LNCaP clone FGC (cell line): ENCODE measurements at regions not wholly inside any gene's neighbourhood (a gene's known extent, or its start where the extent isn't known, plus 50 kb on each side); places are given as distances from the start of the nearest gene placed in this dataset.
"Not testable (repeated sequence)": the region's sequence is repeated elsewhere in the genome, so short reads cannot be mapped to it uniquely, and the experiment has no call there.

Source experiments
- DNase-seq: peaks from one replicate; pipeline ENCODE4 v3.0.0-alpha.2; 2011; ENCODE audit warnings: low read depth
- H3K4me3 ChIP-seq: 2 replicates; pipeline ENCODE4 v1.5.1; 2011; ENCODE audit warnings: mild to moderate bottlenecking, low read depth, low read length, control low read depth
- TF ChIP-seq, protein P1 (sequence below): IDR thresholded peaks from 2 replicates; pipeline ENCODE4 v1.5.1; 2012; ENCODE audit warnings: mild to moderate bottlenecking; ENCODE audit not compliant: control insufficient read depth, insufficient read depth; ENCODE audit errors: extremely low read depth

DNA sequence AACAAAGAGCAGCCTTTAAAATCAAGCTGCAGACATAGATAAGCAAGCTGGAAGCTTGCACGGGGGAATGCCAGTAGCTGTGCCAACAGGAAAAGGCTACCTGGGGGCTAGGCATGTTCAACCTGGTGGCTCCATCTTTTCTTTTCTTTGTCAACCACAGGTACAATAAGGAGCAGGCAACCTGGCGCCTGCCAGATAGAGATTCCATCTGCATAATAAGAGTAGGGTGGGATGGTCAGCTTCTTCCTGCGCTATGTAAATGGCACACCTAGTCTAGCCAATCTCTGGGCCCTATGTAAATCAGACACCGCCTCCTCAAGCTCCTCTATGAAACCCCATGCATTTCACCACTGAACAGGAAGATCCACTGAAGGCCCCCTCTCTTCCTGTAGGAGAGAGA is 87.4 kb upstream of the PKP2 start:
- TF ChIP-seq, protein P1, sequence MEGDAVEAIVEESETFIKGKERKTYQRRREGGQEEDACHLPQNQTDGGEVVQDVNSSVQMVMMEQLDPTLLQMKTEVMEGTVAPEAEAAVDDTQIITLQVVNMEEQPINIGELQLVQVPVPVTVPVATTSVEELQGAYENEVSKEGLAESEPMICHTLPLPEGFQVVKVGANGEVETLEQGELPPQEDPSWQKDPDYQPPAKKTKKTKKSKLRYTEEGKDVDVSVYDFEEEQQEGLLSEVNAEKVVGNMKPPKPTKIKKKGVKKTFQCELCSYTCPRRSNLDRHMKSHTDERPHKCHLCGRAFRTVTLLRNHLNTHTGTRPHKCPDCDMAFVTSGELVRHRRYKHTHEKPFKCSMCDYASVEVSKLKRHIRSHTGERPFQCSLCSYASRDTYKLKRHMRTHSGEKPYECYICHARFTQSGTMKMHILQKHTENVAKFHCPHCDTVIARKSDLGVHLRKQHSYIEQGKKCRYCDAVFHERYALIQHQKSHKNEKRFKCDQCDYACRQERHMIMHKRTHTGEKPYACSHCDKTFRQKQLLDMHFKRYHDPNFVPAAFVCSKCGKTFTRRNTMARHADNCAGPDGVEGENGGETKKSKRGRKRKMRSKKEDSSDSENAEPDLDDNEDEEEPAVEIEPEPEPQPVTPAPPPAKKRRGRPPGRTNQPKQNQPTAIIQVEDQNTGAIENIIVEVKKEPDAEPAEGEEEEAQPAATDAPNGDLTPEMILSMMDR: no peak
- no peak for DNase-seq
- no peak overlapping the region for H3K4me3 ChIP-seq

DNA sequence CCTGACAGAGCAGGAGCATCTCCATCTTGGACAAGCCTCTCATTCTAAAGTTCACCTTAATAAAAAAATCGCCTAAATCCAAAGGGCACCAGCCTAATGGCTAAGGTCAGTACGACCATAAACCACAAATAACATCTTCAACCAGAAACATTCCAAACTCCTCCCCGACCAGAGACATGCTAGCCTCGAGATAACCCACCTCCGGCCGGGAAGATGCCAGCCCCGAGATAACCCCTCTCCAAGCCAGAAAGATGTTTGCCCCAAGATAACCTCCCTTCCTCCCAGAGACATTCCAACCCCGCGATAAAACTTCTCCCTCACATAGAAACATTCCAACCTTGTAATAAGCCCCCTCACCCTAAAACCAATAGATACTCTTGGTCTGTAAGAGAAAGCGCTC is 86.8 kb upstream of the PKP2 start:
- TF ChIP-seq, protein P1: no peak
- DNase-seq: no peak

DNA sequence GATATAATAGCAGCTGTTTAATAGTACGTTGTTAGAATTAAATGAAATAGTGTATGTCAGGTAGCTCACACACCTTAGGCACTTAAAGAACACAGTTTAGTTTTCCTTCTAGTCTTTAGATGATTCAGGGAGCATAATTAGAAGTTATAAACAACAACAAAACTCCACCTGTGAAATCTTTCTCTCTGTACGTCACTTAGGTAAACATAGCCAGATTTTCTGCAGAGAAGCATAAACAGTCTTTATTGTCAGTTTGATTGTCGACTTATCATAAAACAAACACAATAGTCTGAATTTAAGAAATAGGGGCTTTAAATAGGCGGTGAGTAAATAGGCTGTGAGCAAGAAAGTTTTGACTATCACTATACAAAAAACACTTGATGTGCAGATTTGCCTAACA is 84.6 kb upstream of the PKP2 start:
- no peak overlapping the region for H3K4me3 ChIP-seq
- TF ChIP-seq, protein P1: no peak
- DNase-seq: no peak

More for the DNA sequence above, 86.8 kb upstream of the PKP2 start:
- no peak overlapping the region for H3K4me3 ChIP-seq

DNA sequence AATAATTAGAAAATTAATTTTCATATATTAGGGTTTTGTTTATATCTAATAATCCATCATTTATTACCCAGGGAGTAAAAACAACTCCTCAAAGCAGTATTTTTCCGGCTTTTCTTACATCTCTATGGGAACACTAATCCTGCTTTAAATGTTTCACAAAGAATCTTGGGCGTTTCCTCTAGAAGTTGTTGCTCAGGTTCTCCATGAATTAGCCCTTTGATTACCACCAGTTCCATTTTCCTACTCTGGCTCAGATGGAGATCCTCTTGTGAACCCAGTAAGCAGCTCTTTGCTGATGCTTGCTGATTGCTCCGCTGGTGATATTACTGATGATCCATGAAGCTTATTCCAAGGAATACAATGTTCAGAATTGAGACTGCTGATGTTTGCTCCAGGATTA is 78.5 kb upstream of the PKP2 start:
- no peak overlapping the region for H3K4me3 ChIP-seq
- TF ChIP-seq, protein P1: no peak
- DNase-seq: no peak

DNA sequence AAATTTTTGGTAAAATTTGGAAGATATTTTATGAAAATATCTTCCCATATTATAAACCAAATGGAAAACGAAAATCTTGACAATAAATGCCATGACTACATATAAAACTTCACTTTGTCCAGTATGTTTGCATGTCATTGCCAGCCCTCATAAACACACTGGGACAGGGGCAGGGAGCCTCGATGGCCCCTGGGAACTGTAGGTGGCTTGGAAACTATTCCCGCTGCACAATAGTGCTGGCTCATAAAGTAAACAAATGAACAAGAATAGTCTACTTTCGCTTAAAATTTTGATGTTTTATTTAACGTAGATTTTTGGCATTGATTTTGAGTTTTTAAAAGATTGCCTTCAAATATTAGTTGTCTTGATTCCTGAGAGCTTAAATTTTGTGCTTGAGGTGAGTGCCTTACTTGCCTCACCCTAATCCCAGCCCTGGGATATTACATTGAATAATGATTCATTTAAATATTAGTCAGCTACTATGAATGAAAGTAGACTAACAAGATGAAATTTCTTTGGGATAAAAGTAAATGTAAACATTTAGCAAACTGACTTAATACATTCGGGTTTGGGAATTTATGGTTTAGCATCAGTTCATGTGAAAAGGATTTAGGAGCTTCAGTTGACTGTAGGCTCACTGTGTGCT is 74.0 kb upstream of the PKP2 start:
- no peak overlapping the region for H3K4me3 ChIP-seq
- TF ChIP-seq, protein P1: no peak
- no peak for DNase-seq

DNA sequence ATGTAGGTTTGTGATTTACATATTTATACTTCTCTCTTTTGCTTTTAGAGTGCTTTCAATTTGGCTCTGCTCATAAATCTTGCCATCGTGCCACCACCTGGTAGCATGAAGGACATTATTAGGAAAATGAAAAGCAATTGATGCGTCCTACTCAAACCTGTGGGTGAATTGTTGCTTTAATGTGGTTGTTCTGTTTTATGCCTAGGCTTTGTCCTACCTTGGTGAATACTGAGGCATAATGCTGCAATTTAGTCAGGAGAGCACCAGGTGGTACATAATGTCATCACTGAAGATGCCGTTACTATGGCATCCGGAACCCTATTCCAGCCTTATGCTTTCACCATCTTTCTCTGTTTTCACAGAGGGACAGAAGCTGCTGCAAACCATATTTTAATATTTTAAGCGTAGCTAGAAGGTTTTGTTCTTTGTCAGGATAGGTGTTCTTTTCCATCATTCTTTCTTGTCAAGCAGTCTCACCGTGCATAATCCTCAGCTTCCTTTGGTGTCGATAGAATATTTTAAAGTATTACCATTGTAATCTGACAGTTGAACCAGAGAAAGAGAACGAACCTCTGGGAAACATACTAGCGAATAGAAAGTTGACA is 68.5 kb upstream of the PKP2 start:
- H3K4me3 ChIP-seq: no peak overlapping the region
- DNase-seq: no peak
- TF ChIP-seq, protein P1: no peak

DNA sequence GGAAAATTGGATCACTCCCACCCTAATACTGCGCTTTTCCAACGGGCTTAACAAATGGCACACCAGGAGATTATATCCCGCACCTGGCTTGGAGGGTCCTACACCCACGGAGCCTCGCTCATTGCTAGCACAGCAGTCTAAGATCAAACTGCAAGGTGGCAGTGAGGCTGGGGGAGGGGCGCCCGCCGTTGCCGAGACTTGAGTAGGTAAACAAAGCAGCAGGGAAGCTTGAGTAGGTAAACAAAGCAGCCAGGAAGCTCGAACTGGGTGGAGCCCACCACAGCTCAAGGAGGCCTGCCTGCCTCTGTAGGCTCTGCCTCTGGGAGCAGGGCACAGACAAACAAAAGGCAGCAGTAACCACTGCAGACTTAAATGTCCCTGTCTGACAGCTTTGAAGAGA is 59.8 kb upstream of the PKP2 start:
- not testable (repeated sequence) for DNase-seq, H3K4me3 ChIP-seq
